ENCODE measurements at regions not wholly inside any gene's neighbourhood (a gene's known extent, or its start where the extent isn't known, plus 50 kb on each side); places are given as distances from the start of the nearest gene placed in this dataset.

GRCh38 chr1:164902491-164902890 is 343.5 kb downstream of the PBX1 start:
- CTCF ChIA-PET (ENCODE audit: low intra/inter-chr PET ratio, low total read pairs) = no interaction called here
- DNase-seq (ENCODE audit: low spot score) = no peak
- no peaks in the 10 kb centered on the region for H3K27me3 ChIP-seq (ENCODE audit: control insufficient read depth in 1 of 2, insufficient read depth in 2 of 2, low read length in 2 of 2)

More at GRCh38 chr1:164902491-164902890, 343.5 kb downstream of the PBX1 start:
- ATAC-seq (no peak), FAIRE-seq (no peak)
- Histone ChIP-seq H3K9me3 (ENCODE audit: low read length) (no peaks in the 10 kb centered on the region), H3K4me2 (ENCODE audit: low read depth, low read length) (no peak overlapping the region), H3K4me1 (ENCODE audit: insufficient read depth, low read length) (no peaks in the 10 kb centered on the region), H3K36me3 (replicated peaks in 1 of 2; ENCODE audit: control insufficient read depth in 1 of 2, insufficient read depth in 2 of 2, low read length in 2 of 2) (no peaks in the 10 kb centered on the region), H3K9ac (ENCODE audit: insufficient read depth, low read depth, low read length) (no peak overlapping the region), H3K79me2 (ENCODE audit: insufficient read depth, low read length) (no peaks in the 10 kb centered on the region), H4K20me1 (ENCODE audit: insufficient read depth, low read length) (no peaks in the 10 kb centered on the region), H3K4me3 (replicated peaks in 1 of 3; ENCODE audit: insufficient read depth in 1 of 3, low read depth in 2 of 3, low read length in 3 of 3) (no peak overlapping the region), H2AFZ (ENCODE audit: low read length) (no peak overlapping the region), H3K27ac (ENCODE audit: extremely low read length, insufficient read depth, low read length) (no peak overlapping the region)
- intact Hi-C loops (cut with micrococcal nuclease; ENCODE audit: unreplicated experiment) (no loop called here), in situ Hi-C loops (cut with HindIII; ENCODE audit: extremely low pct_ligation_motif_present, low pct_unique_long_range_greater_than_20kb) (no loop called here)
- POLR2A ChIA-PET = no interaction called here
- 23% methylated on average over 2 of the region's 2 CpGs for WGBS (ENCODE audit: low lambda C conversion rate)
- no TSS peak for BruUV-seq (replicated peaks)
- TF ChIP-seq ISL2 (CRISPR knock-in tag; IDR thresholded peaks at IDR 0.05) (no peak), ZNF431 (CRISPR knock-in tag; IDR thresholded peaks at IDR 0.05; ENCODE audit: borderline replicate concordance, low read depth) (no peak), HNRNPH1 (optimal IDR thresholded peaks at IDR 0.05; ENCODE audit: low read depth, low read length) (no peak), FOXO1 (CRISPR knock-in tag; IDR thresholded peaks at IDR 0.05) (no peak), CTCF (CRISPR knock-in tag; IDR thresholded peaks at IDR 0.05) (no peak), SP4 (CRISPR knock-in tag; IDR thresholded peaks at IDR 0.05) (no peak), TCF12 (IDR thresholded peaks at IDR 0.05) (no peak), TCF12 (CRISPR knock-in tag; IDR thresholded peaks at IDR 0.05) (no peak), ZNF354B (CRISPR knock-in tag; IDR thresholded peaks at IDR 0.05) (no peak), ZSCAN9 (CRISPR knock-in tag; IDR thresholded peaks at IDR 0.05; ENCODE audit: borderline replicate concordance) (no peak), ZNF782 (CRISPR knock-in tag; IDR thresholded peaks at IDR 0.05; ENCODE audit: borderline replicate concordance) (no peak), ZNF552 (CRISPR knock-in tag; IDR thresholded peaks at IDR 0.05; ENCODE audit: borderline replicate concordance) (no peak), RAD51 (IDR thresholded peaks at IDR 0.05; ENCODE audit: borderline replicate concordance) (no peak), ZNF281 (CRISPR knock-in tag; IDR thresholded peaks at IDR 0.05; ENCODE audit: borderline replicate concordance) (no peak), ZBTB7B (CRISPR knock-in tag; IDR thresholded peaks at IDR 0.05) (no peak), ZBTB1 (CRISPR knock-in tag; IDR thresholded peaks at IDR 0.05; ENCODE audit: borderline replicate concordance) (no peak), MTF1 (CRISPR knock-in tag; IDR thresholded peaks at IDR 0.05) (no peak), ZNF564 (CRISPR knock-in tag; IDR thresholded peaks at IDR 0.05) (no peak)
